ENCODE measurements at regions not wholly inside any gene's neighbourhood (a gene's known extent, or its start where the extent isn't known, plus 50 kb on each side); places are given as distances from the start of the nearest gene placed in this dataset.
A peak's percentile ranks its signal among the peaks of the same experiment; 100 is the strongest.

GRCh38 chr2:226657340-226658053, 142.1 kb downstream of the IRS1 start (continued):
- TF ChIP-seq RNF219 (CRISPR knock-in tag; IDR thresholded peaks at IDR 0.05), result no peak
- no peak for TF ChIP-seq ZBTB1 (CRISPR knock-in tag; IDR thresholded peaks at IDR 0.05; ENCODE audit: borderline replicate concordance)
- peak; percentile 28; the same call in 1 of the 2 replicates for TF ChIP-seq ZNF629 (CRISPR knock-in tag; conservative IDR thresholded peaks at IDR 0.05)
- no peak for TF ChIP-seq ZNF775 (CRISPR knock-in tag; IDR thresholded peaks at IDR 0.05; ENCODE audit: borderline replicate concordance)
- TF ChIP-seq GATA4 (IDR thresholded peaks at IDR 0.05; ENCODE audit: borderline replicate concordance, low read depth), result peak; percentile 87; the same call in 1 of the 2 replicates
- TF ChIP-seq PPARG (CRISPR knock-in tag; conservative IDR thresholded peaks at IDR 0.05), result peak; percentile 85
- peak; percentile 99 for TF ChIP-seq GFI1 (CRISPR knock-in tag; IDR thresholded peaks at IDR 0.05; ENCODE audit: borderline replicate concordance)
- no peak; the same call in 1 of the 2 replicates for TF ChIP-seq ATM (IDR thresholded peaks at IDR 0.05; ENCODE audit: borderline replicate concordance)
- no peak for TF ChIP-seq RORA (CRISPR knock-in tag; IDR thresholded peaks at IDR 0.05)
- no peak for TF ChIP-seq PRDM4 (CRISPR knock-in tag; IDR thresholded peaks at IDR 0.05; ENCODE audit: borderline replicate concordance)
- no peak for TF ChIP-seq E2F1 (CRISPR knock-in tag; IDR thresholded peaks at IDR 0.05)
- no peak for TF ChIP-seq PBX3 (CRISPR knock-in tag; IDR thresholded peaks at IDR 0.05; ENCODE audit: borderline replicate concordance)
- TF ChIP-seq ZKSCAN5 (CRISPR knock-in tag; IDR thresholded peaks at IDR 0.05), result no peak
- TF ChIP-seq GABPA (IDR thresholded peaks at IDR 0.05; ENCODE audit: low read depth, low read length), result no peak
- peak; percentile 48; the same call in 1 of the 2 replicates for TF ChIP-seq GABPA (CRISPR knock-in tag; IDR thresholded peaks at IDR 0.05; ENCODE audit: low read depth)
- no peak for TF ChIP-seq PTBP1 (IDR thresholded peaks at IDR 0.05; ENCODE audit: low read depth, low read length, poor library complexity, severe bottlenecking)
- no peak for TF ChIP-seq SRF (IDR thresholded peaks at IDR 0.05; ENCODE audit: low read depth, low read length)
- no peak for TF ChIP-seq HCFC1 (IDR thresholded peaks at IDR 0.05; ENCODE audit: low read depth, low read length)
- TF ChIP-seq PHF5A (CRISPR knock-in tag; IDR thresholded peaks at IDR 0.05; ENCODE audit: low read depth, unreplicated experiment), result no peak
- TF ChIP-seq ZNF292 (CRISPR knock-in tag; IDR thresholded peaks at IDR 0.05; ENCODE audit: borderline replicate concordance, low read depth), result peak; percentile 58; the same call in 1 of the 2 replicates
- TF ChIP-seq ZKSCAN8 (CRISPR knock-in tag; IDR thresholded peaks at IDR 0.05; ENCODE audit: borderline replicate concordance), result 0 out of 2 replicates have a peak, but pooled peaks have one; percentile 74
- no peak for TF ChIP-seq PCBP2 (optimal IDR thresholded peaks at IDR 0.05; ENCODE audit: low read depth, low read length, poor library complexity, severe bottlenecking)
- no peak for TF ChIP-seq ZNF282 (IDR thresholded peaks at IDR 0.05; ENCODE audit: partially characterized antibody)
- no peak for TF ChIP-seq GLI4 (CRISPR knock-in tag; IDR thresholded peaks at IDR 0.05; ENCODE audit: borderline replicate concordance)
